Prostate gland (tissue), 2 donors: ENCODE measurements at regions not wholly inside any gene's neighbourhood (a gene's known extent, or its start where the extent isn't known, plus 50 kb on each side); places are given as distances from the start of the nearest gene placed in this dataset.

Experiments
- CTCF ChIP-seq, 4 experiments: fragments of 200-600 bp in 2 of 4; fragments of 450-650 bp in 2 of 4; sonication (generic) in 2 of 4; IDR thresholded peaks; 1 replicate in 3 of 4; 2 replicates in 1 of 4; pipeline ENCODE4 v1.5.1; 2016 to 2019; ENCODE audit warnings: antibody characterized with exemption in 4 of 4, mild to moderate bottlenecking in 2 of 4, moderate library complexity in 2 of 4
- POLR2AphosphoS5 ChIP-seq: sonication (generic); formaldehyde crosslinking; IDR thresholded peaks from one replicate; pipeline ENCODE4 v1.6.1; 2017; ENCODE audit warnings: antibody characterized with exemption

GRCh38 chr2:10187661-10188060 is 65.1 kb downstream of the RRM2 start:
- no peak for TF ChIP-seq CTCF (IDR thresholded peaks at IDR 0.05)
- TF ChIP-seq POLR2AphosphoS5 = no peak
